ENCODE measurements at regions not wholly inside any gene's neighbourhood (a gene's known extent, or its start where the extent isn't known, plus 50 kb on each side); places are given as distances from the start of the nearest gene placed in this dataset.
A peak's percentile ranks its signal among the peaks of the same experiment; 100 is the strongest.
"Not testable (repeated sequence)": the region's sequence is repeated elsewhere in the genome, so short reads cannot be mapped to it uniquely, and the experiment has no call there.

DNA sequence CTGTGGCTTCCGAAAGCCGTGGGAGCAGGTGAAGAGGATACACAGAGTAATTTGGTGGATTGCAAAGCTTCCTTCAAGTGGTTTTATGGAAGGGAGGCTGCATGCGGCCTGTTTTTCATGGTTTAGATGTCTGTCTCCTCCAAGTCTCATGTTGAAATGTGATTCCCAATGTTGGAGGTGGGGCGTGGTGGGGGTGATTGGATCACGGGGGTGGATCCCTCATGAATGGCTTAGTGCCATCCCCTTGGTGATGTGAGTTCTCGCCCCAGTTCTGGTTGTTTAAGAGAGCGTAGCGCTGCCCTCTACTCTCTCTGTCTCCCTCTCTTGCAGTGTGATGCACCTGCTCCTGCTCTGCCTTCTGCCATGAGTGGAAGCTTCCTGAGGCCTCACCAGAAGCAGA lies 247.8 kb upstream of the B3GAT1 start:
- no peak for DNase-seq

GRCh38 chr11:134658481-134659225 lies 246.6 kb upstream of the B3GAT1 start:
- no peak for DNase-seq

- no peak for DNase-seq
Measured at GRCh38 chr11:134657631-134658030, 245.6 kb upstream of the B3GAT1 start.

DNA sequence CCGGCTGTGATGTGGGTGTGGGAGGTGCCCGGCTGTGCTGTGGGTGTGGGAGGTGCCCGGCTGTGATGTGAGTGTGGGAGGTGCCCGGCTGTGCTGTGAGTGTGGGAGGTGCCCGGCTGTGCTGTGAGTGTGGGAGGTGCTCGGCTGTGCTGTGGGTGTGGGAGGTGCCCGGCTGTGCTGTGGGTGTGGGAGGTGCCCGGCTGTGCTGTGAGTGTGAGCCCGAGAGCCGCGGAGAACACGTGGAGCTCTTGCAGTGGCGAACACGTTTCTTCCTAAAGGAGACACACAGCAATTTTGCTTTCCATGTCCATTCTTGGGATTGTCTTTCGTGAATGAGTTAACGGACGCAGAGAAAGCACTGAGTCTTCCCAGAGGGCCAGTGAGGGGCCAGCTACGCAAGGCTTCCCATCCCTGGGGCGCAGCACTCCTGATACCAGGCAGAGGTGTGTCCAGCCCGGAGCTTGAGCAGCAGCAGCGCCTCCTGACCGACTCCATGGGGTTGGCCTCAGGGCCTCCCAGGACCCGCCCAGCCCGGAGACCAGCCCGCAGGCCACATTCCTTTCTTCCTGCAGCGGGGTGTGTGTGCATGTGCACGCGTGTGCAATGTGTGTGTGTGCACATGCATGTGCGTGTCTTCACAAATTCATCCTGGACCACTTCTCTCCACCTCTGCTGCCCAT lies 245.0 kb upstream of the B3GAT1 start:
- no peak for DNase-seq

DNA sequence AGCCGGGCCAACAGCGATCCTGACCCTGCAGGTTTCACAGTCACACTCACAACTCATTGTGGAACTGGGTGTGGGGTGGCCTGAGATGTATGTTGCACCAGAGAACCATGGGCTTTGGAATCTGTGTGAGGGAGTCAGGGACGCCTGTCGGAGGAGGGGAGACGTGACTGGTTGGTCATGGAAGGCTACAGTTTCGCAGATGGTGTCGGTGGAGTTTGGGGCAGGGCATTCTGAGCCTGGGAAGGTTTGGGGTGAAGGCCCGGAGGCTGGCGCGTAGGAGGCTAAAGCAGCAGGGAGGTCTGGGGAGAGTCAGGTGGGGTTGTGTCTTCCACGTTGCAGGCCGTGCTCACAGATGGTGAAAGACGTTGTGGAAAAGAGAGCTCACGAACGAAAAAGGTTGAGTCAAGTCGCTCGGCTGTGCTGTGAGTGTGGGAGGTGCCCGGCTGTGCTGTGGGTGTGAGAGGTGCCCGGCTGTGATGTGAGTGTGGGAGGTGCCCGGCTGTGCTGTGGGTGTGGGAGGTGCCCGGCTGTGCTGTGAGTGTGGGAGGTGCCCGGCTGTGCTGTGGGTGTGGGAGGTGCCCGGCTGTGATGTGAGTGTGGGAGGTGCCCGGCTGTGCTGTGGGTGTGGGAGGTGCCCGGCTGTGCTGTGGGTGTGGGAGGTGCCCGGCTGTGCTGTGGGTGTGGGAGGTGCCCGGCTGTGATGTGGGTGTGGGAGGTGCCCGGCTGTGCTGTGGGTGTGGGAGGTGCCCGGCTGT lies 244.2 kb upstream of the B3GAT1 start:
- DNase-seq = not testable (repeated sequence)

GRCh38 chr11:134655189-134655989 lies 243.3 kb upstream of the B3GAT1 start:
- no peak for DNase-seq

DNA sequence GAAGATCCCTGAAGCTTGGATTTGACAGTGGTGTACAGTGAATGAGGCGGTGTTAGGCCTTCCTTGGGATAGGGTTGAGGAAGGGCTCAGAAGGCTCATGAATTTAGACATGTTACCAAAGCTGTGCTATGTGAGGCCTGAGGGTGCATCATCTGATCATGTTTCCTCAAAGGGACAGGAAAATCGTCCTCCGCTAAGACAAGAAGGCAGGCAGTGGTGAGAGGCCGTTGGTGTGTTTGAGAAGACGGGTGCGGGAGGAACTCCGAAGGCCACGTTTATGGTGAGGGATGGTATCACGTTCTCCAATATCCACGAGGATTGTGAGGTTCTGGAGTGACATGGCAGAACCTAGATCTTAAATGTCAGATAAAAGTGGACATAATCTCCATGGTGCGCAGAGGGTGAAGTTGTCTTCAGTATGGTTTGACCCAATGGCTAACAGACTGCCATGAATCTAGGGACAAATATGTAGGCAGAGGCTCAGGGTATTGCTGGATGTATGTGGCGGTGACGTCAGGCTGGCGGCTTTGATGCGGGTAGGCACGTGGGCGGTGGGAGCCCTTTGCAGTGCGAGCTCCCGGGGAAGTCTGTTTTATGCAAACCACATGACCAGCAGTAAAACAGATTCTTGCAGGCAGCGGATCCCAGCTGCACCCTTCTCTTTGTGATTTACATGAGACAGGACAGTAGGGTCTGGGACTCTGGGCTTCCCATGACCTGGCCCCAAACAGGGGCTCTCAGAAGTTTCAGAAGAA lies 242.3 kb upstream of the B3GAT1 start:
- no peak for DNase-seq

GRCh38 chr11:134652586-134653255 lies 240.7 kb upstream of the B3GAT1 start:
- no peak for DNase-seq

GRCh38 chr11:134647066-134647743 lies 235.2 kb upstream of the B3GAT1 start:
- DNase-seq = no peak

DNA sequence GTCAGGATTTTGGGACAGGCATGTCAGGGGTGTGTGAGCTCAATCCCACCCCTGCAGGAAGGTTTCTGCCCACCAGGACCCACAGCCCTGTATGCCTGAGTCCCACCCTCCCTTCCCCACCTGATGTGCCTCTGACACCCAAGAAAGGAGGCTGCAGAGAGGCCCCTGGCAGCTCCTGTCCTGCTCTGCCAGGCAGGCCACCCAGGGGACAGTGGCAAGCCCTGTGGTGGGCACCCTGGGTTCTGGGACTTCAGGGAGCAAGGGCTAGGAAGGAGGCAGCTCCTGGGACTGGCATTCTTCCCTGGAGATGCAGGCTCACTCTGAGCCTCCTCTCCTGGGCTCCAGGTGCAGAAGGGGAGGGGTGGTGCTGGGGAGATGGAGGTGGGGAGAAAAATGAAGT lies 234.5 kb upstream of the B3GAT1 start:
- DNase-seq = no peak

- no peak for DNase-seq
Measured at GRCh38 chr11:134645576-134645975, 233.5 kb upstream of the B3GAT1 start.

DNA sequence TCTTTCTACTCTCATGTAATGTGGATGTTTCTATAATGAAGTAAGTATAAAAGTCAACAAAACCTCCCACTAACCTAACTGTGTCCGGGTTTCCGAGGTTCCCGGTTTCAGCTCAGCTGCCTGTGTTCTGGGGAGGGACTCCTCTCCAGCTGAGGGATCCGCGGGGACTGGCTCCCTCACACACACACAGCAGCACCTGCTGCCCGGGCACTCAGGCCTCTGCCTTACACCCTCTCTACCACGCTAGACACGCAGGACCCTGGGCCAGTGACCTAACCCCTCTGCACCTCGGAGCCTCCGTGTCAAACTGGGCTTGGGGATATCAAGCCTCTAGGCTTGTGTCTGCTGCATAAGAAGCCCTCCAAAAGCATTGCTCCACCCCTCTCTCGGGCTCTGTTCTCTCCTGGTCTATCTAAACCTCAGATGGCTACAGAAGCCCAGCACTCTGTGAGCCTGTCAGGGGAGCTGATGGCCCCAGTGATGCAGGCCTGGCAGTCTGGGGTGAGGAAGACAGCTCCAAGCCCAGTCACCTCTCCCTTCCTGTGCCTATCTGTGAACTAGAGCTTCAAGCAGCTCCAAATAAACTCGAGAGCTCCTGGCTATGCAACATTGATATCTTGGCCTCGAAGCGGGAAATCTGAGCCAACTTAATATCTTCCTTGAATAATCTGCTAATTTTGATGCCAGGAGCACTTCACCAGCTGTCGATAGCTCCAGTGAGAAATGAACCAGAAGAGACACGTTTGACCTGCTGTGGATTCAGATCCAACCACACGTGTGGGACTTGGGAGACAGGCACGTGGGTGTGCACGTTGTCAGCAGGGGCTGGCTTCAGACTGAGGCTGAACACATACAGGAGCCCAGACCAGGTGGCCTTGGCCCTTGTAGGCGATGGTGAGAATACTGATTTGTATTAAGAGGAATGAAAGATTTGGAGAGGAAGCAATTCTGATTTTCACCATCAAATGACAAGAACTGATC lies 232.7 kb upstream of the B3GAT1 start:
- DNase-seq = no peak

DNA sequence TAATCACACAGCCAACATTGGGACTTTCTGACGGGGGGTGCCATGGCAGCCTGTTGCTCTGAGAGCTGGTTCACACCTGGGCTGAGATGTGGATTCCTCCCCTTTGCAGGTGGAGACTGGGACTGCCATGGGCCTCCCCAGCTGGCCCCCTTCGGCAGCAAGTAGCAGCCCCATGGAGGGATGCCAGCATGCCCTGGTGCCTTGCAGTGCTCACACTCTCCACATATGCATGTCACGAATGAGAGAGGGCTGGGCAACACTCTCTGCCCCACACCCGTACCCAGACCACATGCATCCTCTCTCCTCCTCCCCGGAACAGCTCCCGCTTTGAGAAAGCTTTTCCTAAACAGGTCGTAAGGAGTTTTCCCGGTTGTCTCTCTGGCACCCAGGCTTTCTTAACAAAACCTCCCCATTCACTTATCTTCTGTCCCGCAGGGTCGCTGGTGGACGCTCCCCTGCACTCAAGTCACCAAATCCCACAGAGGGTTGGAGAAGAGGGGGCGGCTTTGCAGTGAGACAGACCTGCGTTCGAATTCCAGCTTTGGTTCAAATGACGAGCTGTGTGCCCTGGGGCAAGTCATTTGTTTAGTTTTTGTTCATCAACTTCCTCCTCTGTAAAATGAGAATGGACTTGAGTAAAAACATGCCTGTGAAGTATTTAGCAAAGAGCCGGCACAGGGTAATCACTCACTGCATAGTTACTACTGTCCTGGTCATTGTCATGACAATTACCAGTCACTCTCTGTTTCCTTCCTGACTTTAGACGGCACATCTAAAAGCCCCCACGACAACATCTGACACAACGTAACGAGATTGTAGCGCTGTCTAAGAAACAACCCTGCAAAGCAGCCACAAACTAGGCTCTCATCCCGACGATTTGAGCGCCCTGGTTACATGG lies 231.3 kb upstream of the B3GAT1 start:
- no peak for DNase-seq

DNA sequence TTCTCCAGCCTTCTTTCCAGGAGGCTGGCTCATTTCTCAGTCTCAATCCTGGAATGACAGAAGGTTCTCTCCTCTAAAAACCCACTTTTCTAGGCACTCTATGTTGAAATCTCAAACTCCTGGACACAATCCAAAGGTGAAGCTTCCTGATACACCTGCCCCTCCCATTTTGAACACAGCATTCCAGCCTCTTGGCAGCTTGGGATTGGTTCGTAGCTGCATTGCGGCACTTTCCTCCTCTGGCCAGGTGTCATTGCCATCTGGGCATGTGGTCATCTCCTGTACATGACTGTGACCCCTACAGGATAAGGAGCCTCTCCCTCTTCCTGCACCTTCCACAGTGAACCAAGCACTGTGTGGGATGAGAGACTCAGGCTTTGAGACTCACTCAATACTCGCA lies 230.2 kb upstream of the B3GAT1 start:
- no peak for DNase-seq

GRCh38 chr11:134640971-134641968 lies 229.2 kb upstream of the B3GAT1 start:
- DNase-seq = peak; percentile 57

- DNase-seq = no peak
Measured at GRCh38 chr11:134640536-134640935, 228.5 kb upstream of the B3GAT1 start.

DNA sequence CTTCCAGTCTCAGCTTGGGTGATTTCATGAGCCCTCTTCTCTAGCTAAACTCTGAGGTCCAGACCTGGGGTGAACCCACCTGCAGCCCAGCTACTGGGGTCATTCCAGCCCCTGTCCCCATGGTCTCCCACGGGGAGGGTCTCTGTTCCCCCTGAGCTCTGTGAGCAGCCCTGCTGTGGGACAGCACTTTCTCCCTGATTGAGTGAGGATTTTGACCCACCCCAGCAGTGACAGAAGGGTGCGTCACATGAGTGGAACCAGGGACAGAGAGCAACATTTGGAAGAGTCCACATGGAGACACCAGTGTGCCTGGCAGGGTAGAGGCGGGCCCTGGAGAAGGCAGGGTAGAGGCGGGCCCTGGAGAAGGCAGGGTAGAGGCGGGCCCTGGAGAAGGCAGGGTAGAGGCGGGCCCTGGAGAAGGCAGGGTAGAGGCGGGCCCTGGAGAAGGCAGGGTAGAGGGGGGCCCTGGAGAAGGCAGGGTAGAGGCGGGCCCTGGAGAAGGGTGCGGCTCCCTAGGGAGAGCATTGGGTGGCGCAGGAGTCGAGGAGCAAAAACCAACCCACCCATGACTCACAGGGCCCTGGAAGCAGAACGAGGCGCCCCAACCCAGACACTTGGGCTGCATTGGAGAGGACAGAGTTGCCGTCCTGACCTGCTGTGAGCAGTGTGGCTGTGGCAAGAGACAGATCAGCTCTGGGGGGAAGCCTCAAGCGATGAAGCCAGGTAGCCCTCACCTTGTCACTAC lies 227.7 kb upstream of the B3GAT1 start:
- DNase-seq = no peak

Data from inflammatory macrophage treated with lipopolysaccharide for 4 hours (primary cell).